Activated naive CD4-positive, alpha-beta T cell treated with anti-CD3 and anti-CD28 coated beads, Interleukin-2, amount 50 U/mL, for 72 hours (primary cell): ENCODE measurements at regions not wholly inside any gene's neighbourhood (a gene's known extent, or its start where the extent isn't known, plus 50 kb on each side); places are given as distances from the start of the nearest gene placed in this dataset.

Source experiments
- ATAC-seq, 2 donors: fragments of 150-1000 bp; cut with Tn5 transposase; 2 replicates each; pipeline ENCODE4 v1.10.0; 2021; ENCODE audit warnings: mild to moderate bottlenecking in 2 of 2, moderate library complexity in 2 of 2
- DNase-seq, 2 donors: peaks; one replicate each; pipeline ENCODE4 v3.0.0; 2021 to 2022; ENCODE audit warnings: low spot score in 2 of 2
- H3K27ac Mint-ChIP-seq, 2 donors: one replicate each; pipeline ENCODE4 v1.8.0; 2022; ENCODE audit warnings: mild to moderate bottlenecking in 2 of 2, mixed read lengths in 2 of 2
- H3K36me3 Mint-ChIP-seq, 2 donors: one replicate each; pipeline ENCODE4 v1.8.0; 2022; ENCODE audit warnings: mixed read lengths in 2 of 2
- H3K9me3 Mint-ChIP-seq, 2 donors: one replicate each; pipeline ENCODE4 v1.8.0; 2022; ENCODE audit warnings: mixed read lengths in 2 of 2

- ATAC-seq, result no peak
- Mint-ChIP-seq H3K9me3 (peaks cover 0 to 4% of the 10 kb centered on the region in 2 donors), H3K36me3 (no peaks in the 10 kb centered on the region), H3K27ac (no peak overlapping the region)
- DNase-seq, result no peak
Observed at GRCh38 chr2:15784886-15785801, 155.2 kb upstream of the MYCN start.

DNA sequence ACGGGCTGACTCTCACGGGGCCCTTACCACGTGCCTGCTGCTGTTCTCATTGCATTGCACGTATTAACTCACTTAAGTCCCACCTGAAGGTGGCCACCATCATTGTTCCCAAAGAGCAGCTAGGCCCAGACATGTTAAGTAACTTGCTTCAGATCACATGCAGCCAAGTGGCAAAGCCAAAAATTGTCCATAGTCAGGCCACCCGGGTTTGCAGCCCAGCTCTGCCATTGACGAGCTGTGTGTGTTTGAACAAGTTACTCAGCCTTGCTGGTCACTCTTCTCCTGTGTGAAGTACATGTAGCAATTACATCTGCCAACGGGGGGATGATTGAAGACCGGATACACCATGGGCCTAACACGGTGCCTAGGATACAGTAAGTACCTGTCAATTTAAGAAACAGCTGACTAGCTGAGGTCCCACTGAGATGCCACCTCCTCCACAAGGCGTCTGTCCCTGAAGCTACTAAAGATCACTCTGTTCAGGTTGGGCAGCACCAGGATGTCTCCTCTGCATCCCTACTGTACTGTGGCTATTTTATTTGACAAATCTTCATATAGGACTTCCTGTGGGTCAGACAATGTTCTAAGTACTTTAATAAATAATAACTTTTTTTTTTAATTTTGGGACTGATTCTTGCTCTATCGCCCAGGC lies 154.2 kb upstream of the MYCN start:
- ATAC-seq, result no peak
- Mint-ChIP-seq H3K36me3 (no peaks in the 10 kb centered on the region), H3K9me3 (peaks cover 0 to 4% of the 10 kb centered on the region in 2 donors), H3K27ac (no peak overlapping the region)
- no peak for DNase-seq

GRCh38 chr2:15786901-15787300 lies 153.4 kb upstream of the MYCN start:
- no peaks in the 10 kb centered on the region for H3K36me3 Mint-ChIP-seq
- ATAC-seq (no peak), DNase-seq (no peak)
- H3K9me3 Mint-ChIP-seq, result peaks cover 0 to 4% of the 10 kb centered on the region in 2 donors
- H3K27ac Mint-ChIP-seq, result no peak overlapping the region

GRCh38 chr2:15787535-15788454 lies 152.6 kb upstream of the MYCN start:
- Mint-ChIP-seq H3K36me3 (no peaks in the 10 kb centered on the region), H3K27ac (no peak overlapping the region), H3K9me3 (peaks cover 0 to 4% of the 10 kb centered on the region in 2 donors)
- DNase-seq, result no peak
- no peak for ATAC-seq

- H3K27ac Mint-ChIP-seq, result no peak overlapping the region
- ATAC-seq, result no peak
Observed at GRCh38 chr2:15788455-15788829, 151.9 kb upstream of the MYCN start.

GRCh38 chr2:15788830-15789229 lies 151.5 kb upstream of the MYCN start:
- DNase-seq (no peak), ATAC-seq (no peak)
- Mint-ChIP-seq H3K9me3 (peaks cover 0 to 4% of the 10 kb centered on the region in 2 donors), H3K36me3 (no peaks in the 10 kb centered on the region), H3K27ac (no peak overlapping the region)

More at GRCh38 chr2:15788455-15788829, 151.9 kb upstream of the MYCN start:
- Mint-ChIP-seq H3K36me3 (no peaks in the 10 kb centered on the region), H3K9me3 (peaks cover 0 to 4% of the 10 kb centered on the region in 2 donors)
- DNase-seq, result no peak

DNA sequence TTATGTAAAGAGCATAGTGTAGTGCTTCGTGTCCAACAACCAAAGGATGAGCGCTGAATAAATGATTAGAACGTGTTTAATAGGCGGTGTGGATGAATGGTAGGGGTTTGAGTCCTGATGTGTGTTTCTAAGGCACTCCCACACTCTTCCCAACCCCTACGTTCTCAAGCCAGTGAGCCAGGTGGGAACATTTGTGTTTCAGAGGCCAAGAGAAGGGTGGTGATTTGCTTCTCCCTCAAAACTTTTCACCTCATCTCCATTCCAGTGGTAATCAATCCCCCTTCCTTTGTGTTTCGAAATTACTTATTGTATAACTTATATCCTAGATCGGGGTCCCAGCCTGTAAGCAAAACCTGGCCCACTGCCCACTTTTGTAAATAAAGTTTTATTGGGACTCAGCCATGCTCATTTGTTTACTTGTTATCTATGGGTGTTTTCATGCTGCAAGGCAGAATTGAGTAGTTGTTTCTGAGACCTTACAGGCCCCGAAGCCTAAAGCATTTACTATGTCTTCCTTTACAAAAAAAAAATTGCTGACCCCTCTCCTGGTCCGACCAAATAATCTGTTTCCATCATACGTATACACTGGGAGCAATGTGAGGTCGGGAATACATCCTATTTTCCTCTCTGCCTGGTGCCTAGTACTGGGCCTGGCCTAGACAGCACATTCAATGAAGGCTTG lies 150.8 kb upstream of the MYCN start:
- H3K36me3 Mint-ChIP-seq, result no peaks in the 10 kb centered on the region
- ATAC-seq (no peak), DNase-seq (no peak)
- no peak overlapping the region for H3K27ac Mint-ChIP-seq
- peaks cover 0 to 4% of the 10 kb centered on the region in 2 donors for H3K9me3 Mint-ChIP-seq

- DNase-seq (no peak), ATAC-seq (no peak)
Observed at GRCh38 chr2:15790326-15790725, 150.0 kb upstream of the MYCN start.

GRCh38 chr2:15790838-15791237 lies 149.5 kb upstream of the MYCN start:
- ATAC-seq, result no peak
- peaks cover 0 to 4% of the 10 kb centered on the region in 2 donors for H3K9me3 Mint-ChIP-seq

More at GRCh38 chr2:15790326-15790725, 150.0 kb upstream of the MYCN start:
- Mint-ChIP-seq H3K9me3 (peaks cover 0 to 4% of the 10 kb centered on the region in 2 donors), H3K27ac (no peak overlapping the region), H3K36me3 (no peaks in the 10 kb centered on the region)

DNA sequence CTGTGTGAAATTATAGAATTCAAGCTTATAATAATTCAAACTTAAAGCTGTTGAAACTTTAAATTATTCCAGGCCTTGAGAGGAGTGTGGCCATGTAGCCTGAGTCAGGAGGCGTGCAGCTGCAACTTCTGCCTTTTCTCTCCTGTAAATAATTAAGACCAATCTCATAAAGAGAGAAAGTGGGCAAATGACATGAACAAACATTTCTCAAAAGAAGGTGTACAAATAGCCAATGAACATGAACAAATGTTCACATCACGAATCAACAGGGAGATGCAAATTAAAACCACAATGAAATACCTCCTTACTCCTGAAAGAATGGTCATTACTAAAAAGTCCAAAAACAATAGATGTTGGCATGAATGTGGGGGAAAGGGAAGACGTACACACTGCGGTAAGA lies 149.1 kb upstream of the MYCN start:
- peaks cover 0 to 4% of the 10 kb centered on the region in 2 donors for H3K9me3 Mint-ChIP-seq
- ATAC-seq (no peak), DNase-seq (no peak)
- no peak overlapping the region for H3K27ac Mint-ChIP-seq
- H3K36me3 Mint-ChIP-seq, result no peaks in the 10 kb centered on the region

More at GRCh38 chr2:15790838-15791237, 149.5 kb upstream of the MYCN start:
- no peak for DNase-seq
- no peak overlapping the region for H3K27ac Mint-ChIP-seq
- H3K36me3 Mint-ChIP-seq, result no peaks in the 10 kb centered on the region

GRCh38 chr2:15792331-15792730 lies 148.0 kb upstream of the MYCN start:
- H3K36me3 Mint-ChIP-seq, result no peaks in the 10 kb centered on the region
- ATAC-seq, result no peak
- no peak for DNase-seq
- peaks cover 0 to 4% of the 10 kb centered on the region in 2 donors for H3K9me3 Mint-ChIP-seq
- H3K27ac Mint-ChIP-seq, result no peak overlapping the region

DNA sequence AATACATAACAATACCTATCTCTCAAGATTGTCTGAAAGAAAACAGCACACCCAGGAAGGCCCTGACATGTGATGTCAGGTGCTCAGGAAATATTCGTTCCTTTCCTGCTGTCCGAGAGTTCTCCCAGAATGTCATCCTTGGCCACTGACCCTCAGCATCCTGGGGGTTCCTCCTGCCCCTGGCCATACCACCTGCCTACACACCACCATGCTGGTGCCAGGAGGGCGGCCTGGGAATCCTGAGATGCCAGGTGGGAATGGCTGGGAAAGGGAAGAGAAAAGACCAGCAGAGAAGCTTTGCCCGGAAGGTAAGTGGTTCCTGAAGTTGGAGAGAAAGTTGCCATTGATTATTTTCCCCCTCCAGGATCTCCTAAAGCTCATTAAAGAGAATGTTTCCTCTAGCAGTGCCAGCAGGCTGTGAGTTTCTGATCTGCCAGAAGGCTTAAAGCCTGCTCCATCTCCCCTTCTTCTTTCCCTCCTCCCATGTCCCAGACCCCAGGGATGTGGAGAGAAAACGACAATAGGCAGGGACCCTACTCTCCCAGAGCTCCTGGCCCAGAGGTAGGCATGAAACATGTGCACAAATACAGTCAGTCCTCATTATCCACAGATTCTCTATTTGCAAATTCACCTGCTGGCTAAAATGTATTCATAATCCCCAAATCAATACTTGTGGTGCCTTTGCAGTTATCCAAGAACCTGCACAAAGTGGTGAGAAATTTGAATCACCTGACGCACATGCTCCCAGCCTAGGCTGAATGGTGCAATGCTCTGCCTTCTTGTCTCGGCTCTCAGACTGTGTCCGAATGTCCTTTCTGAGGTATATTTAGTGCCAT lies 147.1 kb upstream of the MYCN start:
- H3K36me3 Mint-ChIP-seq, result no peaks in the 10 kb centered on the region
- no peaks in the 10 kb centered on the region for H3K9me3 Mint-ChIP-seq
- no peak overlapping the region for H3K27ac Mint-ChIP-seq
- ATAC-seq, result no peak
- DNase-seq, result no peak

DNA sequence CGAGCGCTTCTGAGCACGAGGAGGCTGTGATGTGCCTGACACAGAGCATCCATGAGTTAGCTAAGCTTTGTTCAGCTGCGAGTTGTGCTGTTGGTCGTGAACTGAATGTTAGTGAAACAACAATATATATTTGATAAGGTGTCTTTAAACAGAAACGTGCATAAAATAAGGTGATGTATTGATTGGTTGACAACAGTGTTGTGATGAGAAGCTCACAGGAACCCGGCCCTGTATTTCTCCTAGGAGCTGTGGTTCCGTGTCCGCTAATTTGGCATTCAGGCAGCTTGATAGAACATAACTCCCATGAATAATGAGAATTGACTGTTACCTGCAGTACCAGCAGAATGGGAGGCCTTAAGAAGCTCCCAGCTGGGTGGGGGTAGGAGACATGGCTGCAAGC lies 146.4 kb upstream of the MYCN start:
- no peak for ATAC-seq
- no peak for DNase-seq
- Mint-ChIP-seq H3K36me3 (no peaks in the 10 kb centered on the region), H3K27ac (no peak overlapping the region), H3K9me3 (no peaks in the 10 kb centered on the region)

GRCh38 chr2:15794608-15795134 lies 145.7 kb upstream of the MYCN start:
- H3K36me3 Mint-ChIP-seq, result no peaks in the 10 kb centered on the region
- DNase-seq (no peak), ATAC-seq (no peak)
- no peaks in the 10 kb centered on the region for H3K9me3 Mint-ChIP-seq
- no peak overlapping the region for H3K27ac Mint-ChIP-seq

GRCh38 chr2:15795426-15795825 lies 144.9 kb upstream of the MYCN start:
- no peak for ATAC-seq
- no peaks in the 10 kb centered on the region for H3K36me3 Mint-ChIP-seq
- DNase-seq, result no peak
- no peaks in the 10 kb centered on the region for H3K9me3 Mint-ChIP-seq
- no peak overlapping the region for H3K27ac Mint-ChIP-seq
